ENCODE measurements at regions not wholly inside any gene's neighbourhood (a gene's known extent, or its start where the extent isn't known, plus 50 kb on each side); places are given as distances from the start of the nearest gene placed in this dataset.

DNA sequence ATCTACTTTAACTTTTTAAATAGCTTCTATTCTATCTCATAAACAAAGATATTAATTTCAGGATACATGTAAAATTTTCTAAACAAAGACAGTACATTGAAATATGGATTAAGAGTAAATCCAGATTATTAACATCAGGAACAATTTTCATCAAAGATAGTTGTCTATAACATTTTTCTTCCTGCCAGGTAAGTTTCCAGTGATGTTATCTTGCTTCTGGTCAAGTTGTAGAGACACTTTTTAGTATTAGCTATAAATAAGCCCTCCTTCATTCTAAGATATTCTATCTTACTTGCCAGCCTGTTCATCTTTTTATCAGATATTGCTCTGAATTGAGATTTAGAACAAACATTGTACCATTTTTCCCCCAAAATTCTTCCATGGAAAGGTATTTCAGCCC, 94.4 kb upstream of the KCTD3 start:
- no peak for DNase-seq

GRCh38 chr1:215473943-215474342, 93.2 kb upstream of the KCTD3 start:
- no peak for DNase-seq

GRCh38 chr1:215474940-215475339, 92.2 kb upstream of the KCTD3 start:
- no peak for DNase-seq

GRCh38 chr1:215475796-215476481, 91.2 kb upstream of the KCTD3 start:
- DNase-seq: no peak

DNA sequence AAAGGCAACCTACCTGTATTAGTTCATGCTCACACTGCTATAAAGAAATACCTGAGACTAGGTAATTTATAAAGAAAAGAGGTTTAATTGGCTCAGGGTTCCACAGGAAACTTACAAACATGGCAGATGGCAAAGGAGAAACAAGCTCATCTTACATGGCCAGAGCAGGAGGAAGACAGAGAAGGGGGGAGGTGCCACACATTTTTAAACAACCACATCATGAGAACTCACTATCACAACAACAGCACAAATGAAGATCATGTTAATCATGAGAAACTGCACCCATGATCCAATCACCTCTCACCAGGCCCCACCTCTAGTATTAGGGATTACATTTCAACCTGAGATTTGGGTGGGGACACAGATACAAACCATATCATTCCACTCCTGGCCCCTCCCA, 90.6 kb upstream of the KCTD3 start:
- DNase-seq: no peak

GRCh38 chr1:215477632-215478031, 89.5 kb upstream of the KCTD3 start:
- DNase-seq: no peak

DNA sequence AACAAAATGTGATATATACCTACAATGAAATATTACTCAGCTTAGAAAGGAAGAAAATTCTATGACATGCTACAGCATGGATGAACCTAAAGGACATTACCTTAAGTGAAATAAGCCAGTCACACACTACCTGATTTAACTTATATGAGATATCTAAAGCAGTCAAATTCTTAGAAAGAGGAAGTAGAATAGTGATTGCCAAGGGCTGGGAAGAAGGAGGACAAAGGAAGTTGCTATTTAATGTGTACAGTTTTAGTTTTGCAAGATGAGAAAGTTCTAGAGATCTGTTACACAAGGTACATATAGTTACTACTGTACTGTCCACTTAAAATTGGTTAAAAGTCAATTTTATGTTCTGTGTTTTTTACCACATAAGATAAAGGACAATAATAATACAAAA, 87.5 kb upstream of the KCTD3 start:
- DNase-seq: no peak

DNA sequence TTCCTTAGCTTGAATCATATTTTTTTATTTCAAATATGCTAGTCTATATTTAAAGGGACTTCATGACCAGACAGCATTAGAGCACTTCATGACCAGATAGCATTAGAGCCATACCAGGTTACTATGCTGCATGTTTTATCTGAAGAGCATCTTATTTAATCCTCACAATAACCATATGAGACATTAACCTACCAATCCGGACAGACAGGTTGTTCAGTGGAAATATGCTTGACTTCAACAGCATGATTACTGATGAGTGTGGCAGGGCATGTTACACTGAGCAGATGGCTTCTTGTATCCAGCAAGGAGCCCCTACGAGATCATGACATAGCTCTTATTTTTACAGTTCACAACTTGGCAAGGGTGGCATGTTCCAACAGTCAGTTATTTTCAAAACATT, 85.0 kb upstream of the KCTD3 start:
- peak; percentile 16 for DNase-seq

GRCh38 chr1:215484171-215484939, 82.7 kb upstream of the KCTD3 start:
- DNase-seq: no peak

DNA sequence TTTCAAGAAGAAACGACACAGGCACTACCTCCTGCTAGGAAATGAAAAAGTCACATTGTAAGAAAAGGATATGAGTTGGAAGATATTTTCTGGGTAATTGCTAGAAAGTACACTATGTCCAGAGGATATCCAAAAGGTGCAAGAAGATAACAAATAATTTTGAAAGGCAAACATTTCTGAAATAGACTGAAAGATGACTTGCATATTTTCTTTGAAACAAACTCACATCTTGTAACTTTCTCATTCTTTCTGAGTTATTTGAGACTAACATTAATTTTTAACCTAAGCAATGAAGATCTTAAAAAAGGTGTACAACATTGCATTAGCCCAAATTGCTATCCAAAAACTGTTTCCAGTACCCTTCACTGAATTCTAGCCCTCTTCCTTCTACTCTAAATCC, 79.6 kb upstream of the KCTD3 start:
- DNase-seq: no peak

DNA sequence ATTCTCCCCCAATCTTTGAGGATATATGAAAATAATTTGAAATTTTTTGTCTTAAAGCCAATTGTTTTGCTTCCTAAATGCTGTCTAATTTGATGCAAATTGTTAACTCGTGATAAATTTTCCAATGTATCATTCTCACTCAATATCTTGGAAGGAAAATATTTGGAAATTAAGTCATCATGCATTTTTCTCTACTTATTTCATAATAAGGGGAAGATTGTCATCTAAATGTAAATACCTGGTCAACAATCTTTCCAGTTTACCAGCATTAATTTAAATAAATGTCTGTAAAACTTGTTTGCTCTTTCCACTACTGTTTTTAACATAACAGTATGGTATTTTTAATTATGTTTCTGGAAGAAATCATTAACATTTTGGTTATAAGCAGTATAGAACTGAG, 78.3 kb upstream of the KCTD3 start:
- DNase-seq: no peak

GRCh38 chr1:215489771-215490565, 77.1 kb upstream of the KCTD3 start:
- no peak for DNase-seq

DNA sequence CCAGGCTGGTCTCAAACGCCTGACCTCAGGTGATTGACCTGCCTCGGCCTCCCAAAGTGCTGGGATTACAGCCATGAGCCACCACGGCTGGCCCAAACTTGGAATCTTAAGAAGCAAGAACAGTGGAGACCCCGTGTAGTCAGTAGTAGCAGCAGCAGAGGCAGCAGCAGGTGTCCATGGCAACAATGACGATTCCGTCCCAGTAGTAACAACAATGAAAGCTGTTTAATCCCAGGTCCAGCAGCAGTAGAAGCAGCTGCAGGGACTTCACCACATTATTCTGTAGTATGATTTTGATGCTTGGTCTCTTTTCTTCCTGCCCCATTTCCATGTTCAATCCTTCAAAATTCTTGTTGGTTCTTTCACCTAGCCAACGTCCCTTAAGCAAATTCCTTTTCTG, 69.6 kb upstream of the KCTD3 start:
- DNase-seq: no peak

DNA sequence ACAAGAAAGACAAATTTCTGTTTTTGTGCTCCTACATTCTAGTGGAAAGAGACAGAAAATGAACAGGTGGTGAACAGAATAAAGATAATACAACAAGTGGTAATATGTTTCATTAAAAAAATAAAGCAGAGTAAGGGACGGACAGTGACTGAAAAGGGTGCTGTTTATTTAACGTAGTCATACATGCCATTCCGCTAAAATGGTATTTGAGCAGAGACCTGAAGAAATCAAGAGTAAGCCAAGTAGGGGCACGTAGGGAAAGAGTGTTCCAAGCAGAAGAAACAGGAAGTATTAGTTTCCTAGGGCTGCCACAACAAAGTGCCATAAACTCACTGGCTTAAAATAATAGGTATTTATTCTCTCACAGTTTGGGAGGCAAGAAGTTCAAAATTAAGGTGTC, 65.6 kb upstream of the KCTD3 start:
- DNase-seq: no peak

GRCh38 chr1:215502081-215502480, 65.0 kb upstream of the KCTD3 start:
- DNase-seq: no peak

GRCh38 chr1:215507119-215507518, 60.0 kb upstream of the KCTD3 start:
- DNase-seq: no peak

DNA sequence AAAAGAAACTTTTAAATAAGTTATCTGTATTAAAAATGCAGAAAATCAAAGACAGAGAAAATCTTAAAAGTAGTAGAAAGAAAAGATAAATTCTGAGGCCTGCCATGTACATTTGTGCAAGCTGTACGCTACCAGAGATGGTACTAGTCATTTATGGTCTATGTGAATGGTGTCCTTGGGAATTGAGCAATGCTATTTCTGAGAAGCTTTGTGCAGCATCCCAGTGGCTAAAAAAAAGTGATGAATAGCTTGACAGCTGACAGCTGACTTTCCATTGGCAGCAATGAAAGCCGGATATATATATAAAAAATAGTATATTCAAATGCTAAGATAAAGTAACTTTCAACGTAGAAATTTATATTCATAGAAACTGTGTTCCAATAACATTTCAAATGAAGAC, 58.8 kb upstream of the KCTD3 start:
- DNase-seq: no peak

All from NCI-H510A (cell line).